HG03558 (cell line): ENCODE measurements at regions not wholly inside any gene's neighbourhood (a gene's known extent, or its start where the extent isn't known, plus 50 kb on each side); places are given as distances from the start of the nearest gene placed in this dataset.
"Not testable (repeated sequence)": the region's sequence is repeated elsewhere in the genome, so short reads cannot be mapped to it uniquely, and the experiment has no call there.

Source experiments
- ATAC-seq: cut with Tn5 transposase; IDR thresholded peaks from one replicate; pipeline ENCODE4 v1.9.1; 2021; ENCODE audit warnings: moderate number of reproducible peaks; ENCODE audit not compliant: unreplicated experiment; ENCODE audit errors: extremely low read depth

DNA sequence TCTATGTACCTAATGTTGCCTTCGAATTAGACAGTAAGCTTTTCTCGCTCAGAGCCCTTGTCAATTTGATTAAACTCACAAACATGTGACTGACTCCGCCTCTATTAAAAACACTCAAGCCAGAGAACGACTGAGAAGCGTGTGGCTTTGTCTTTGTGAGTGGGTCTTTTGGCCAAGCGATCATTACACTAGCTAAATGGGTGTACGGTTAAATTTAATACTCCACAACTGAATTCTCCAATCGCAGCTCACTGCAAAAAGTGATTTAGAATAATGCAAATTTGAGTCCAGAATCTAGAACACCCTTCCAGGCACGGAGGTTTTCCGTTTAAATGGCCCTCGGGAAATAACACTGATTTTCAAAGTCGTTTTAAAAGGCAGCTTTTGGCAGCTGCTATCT lies 253.7 kb downstream of the EFCAB11 start:
- no peak for ATAC-seq

- ATAC-seq, result no peak
Measured at GRCh38 chr14:89699071-89699470, 255.5 kb downstream of the EFCAB11 start.

- no peak for ATAC-seq
Measured at GRCh38 chr14:89697281-89698060, 257.1 kb downstream of the EFCAB11 start.

- ATAC-seq, result no peak
Measured at GRCh38 chr14:89695846-89696245, 258.7 kb downstream of the EFCAB11 start.

DNA sequence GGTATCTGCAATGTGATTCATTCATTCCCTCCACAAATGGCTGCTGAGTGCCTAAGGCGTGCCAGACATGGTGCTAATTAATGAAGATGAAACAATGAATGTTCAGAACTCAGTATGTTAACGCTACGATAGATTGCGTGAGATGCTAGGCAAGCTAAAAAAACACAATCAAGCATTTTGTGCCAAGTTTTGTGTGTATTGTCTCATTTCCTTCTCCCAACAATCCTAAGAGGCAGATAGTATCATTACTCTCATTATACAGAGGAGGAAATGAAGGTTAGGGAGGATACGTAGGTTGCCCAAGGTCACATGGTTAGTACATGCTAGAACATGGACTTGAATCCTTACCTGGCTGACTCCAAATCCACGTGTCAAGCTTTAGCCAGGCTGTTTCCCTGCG lies 264.4 kb downstream of the EFCAB11 start:
- no peak for ATAC-seq

- not testable (repeated sequence) for ATAC-seq
Measured at GRCh38 chr14:89689711-89690110, 264.8 kb downstream of the EFCAB11 start.

- ATAC-seq, result no peak
Measured at GRCh38 chr14:89688507-89689211, 265.9 kb downstream of the EFCAB11 start.

DNA sequence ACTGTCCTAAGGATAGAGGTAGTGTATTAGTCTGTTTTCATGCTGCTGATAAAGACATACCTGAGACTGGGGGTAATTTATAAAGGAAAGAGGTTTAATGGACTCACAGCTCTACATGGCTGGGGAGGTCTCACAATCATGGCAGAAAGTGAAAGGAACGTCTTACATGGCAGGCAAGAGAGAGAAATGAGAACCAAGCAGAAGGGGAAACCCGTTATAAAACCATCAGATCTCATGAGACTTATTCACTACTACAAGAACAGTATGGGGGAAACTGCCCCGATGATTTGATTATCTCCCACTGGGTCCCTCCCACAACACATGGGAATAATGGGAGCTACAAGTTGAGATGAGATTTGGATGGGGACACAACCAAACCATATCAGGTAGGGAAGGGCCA lies 267.4 kb downstream of the EFCAB11 start:
- ATAC-seq, result not testable (repeated sequence)

- no peak for ATAC-seq
Measured at GRCh38 chr14:89684139-89684538, 267.1 kb upstream of the FOXN3 start.

- ATAC-seq, result peak; percentile 70
Measured at GRCh38 chr14:89681086-89682018, 264.3 kb upstream of the FOXN3 start.

- ATAC-seq, result no peak
Measured at GRCh38 chr14:89680156-89680555, 263.1 kb upstream of the FOXN3 start.

- no peak for ATAC-seq
Measured at GRCh38 chr14:89678768-89679167, 261.7 kb upstream of the FOXN3 start.

DNA sequence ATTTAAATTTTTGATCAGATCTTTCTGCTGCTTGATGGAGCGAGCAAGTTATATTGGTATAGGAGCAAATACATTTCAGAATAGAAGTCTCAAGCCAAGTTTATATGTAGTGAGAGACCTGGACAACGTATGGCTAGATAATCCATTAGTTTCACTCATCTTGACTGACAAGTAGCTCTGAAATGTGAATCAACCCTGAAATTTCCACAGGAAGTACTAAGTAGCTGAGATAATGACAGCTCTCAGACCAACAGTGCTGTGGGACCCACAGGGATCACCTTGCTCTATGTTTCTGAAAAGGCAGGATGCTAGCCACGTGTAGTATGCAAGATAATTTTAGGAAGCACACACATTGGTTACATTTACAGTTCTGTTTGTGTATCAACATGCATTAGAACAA lies 258.6 kb upstream of the FOXN3 start:
- ATAC-seq, result no peak

DNA sequence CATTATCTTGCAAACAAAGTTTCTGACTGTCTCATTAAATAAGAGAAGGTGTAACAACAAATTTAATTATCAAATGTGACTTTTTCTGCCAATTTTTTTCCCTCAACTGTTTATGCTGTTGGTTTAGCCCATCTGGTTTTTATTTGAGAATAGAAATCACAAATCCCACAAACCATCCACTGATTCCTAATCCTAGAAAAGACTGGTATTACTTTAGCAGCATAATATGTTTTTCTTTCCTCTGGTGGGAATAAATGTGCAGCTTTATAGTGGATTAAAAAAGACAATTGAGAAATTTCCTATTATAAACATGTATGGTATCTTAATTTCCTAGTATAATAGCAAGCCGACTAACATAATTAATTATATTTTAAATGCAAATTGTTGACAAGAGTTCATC lies 257.9 kb upstream of the FOXN3 start:
- ATAC-seq, result no peak

- ATAC-seq, result no peak
Measured at GRCh38 chr14:89674240-89674639, 257.2 kb upstream of the FOXN3 start.

DNA sequence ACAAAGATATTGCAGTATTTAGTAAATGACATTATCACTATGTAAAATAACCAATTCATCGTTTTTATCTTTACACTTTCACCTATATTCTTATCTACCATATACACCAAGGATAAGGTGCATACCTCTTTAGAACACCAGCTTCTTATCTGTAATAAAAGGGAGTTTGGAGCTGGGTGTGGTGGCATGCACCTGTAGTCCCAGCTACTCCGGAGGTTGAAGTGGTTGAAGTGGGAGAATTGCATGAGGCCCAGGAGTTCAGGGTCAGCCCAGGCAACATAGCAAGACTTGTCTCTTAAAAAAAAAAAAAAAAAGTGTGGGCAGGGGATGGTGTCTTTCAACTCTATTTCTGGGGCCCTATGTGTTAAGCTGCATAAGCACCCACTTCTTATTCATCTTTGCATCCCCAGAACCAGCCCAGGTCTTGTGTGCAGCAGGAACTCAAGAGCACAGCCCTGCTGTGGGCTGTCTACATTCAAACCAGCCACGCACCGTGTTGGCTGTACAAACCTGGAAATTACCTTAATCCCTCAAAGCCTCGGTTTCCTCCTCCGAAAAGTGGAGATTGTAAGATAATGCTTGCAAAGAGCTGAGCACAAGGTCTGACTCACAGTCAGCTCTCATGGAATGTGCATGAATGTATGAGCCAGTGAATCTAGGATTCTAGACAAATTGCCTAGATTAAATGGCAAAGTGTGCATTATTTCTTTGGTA lies 256.6 kb upstream of the FOXN3 start:
- ATAC-seq, result no peak

DNA sequence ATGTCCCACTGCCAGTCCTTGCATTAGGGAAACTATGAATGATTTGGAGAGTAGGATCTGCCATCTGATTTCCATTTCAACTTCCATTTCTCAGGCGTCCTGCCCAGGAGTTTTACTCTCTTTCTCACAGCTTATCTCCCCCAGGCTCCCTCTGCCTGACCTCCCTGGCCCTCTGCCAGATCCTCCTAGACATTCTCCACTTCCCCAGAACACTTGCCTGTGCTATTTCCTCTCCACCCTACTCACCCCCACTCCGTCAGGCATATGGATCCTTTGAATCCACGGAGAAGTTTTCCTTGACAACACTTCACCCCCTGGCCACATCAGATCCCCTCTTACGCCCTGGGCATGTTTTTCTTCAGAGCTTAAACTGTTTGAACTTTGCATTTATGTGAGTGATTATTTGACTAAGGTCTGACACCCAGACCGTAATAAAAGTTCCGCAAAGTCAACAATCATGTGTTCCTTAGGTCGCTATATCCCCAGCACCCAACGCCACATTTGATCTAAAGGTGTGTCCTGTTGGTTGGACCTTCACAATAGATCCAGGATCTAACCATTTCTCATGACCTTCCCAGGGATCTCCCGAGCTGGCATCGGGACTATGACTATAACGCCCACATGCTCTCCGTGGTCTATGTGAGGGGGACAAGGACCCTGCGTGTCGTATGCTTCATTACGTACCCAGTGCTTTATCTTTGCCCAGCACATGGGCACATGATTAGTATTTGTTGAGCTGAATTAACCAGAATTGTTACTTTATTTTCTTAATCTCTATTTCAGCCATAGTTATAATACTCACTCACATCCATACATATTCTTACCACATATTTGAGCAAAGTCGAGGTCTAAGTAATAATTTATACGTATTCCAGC lies 255.8 kb upstream of the FOXN3 start:
- ATAC-seq, result no peak

GRCh38 chr14:89669193-89669592 lies 252.2 kb upstream of the FOXN3 start:
- no peak for ATAC-seq

DNA sequence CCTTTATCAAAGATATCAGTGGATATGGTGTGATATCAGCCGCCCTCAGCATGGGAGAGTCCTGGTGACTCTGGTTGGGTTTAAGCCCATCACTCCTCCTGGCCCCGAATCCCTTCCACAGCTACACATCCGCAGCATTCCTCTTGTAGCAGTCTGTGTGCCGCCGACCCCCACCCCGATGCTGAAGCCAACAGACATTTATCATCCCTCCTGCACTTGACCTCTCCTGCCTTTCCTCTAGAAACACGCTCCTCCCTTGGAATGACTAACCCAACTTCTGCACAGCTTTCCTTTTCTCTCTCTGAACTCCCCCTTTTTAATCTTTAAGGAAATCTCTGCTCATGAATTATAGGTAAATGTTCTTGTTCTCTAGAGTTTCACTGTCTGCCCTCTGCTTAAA lies 250.9 kb upstream of the FOXN3 start:
- no peak for ATAC-seq
